GM19099 (cell line): ENCODE measurements at regions not wholly inside any gene's neighbourhood (a gene's known extent, or its start where the extent isn't known, plus 50 kb on each side); places are given as distances from the start of the nearest gene placed in this dataset.

Source experiments
- POLR2A ChIP-seq: IDR thresholded peaks from 3 replicates; pipeline ENCODE4 v1.6.1; 2011; ENCODE audit warnings: low read depth; ENCODE audit not compliant: insufficient read length; ENCODE audit errors: extremely low read depth

DNA sequence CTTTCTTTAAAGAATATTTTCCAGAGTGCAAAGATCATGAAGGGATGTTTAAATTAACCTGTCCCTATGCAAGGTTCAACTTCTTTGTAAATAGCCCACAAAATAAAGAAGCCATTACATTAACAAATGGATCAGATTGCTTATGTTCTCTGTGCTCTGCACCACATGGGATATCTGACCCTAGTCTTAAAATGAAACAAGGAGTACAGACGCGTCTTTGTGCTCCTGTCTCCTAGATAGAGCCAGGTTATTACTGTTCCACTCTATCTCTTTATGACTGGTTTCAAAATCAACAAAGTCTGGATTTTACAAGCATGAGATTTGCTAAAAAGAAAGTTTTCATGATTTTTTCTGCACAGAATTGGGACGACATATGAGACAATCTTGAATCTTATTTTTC lies 339.4 kb downstream of the KLF12 start:
- TF ChIP-seq POLR2A, result no peak

DNA sequence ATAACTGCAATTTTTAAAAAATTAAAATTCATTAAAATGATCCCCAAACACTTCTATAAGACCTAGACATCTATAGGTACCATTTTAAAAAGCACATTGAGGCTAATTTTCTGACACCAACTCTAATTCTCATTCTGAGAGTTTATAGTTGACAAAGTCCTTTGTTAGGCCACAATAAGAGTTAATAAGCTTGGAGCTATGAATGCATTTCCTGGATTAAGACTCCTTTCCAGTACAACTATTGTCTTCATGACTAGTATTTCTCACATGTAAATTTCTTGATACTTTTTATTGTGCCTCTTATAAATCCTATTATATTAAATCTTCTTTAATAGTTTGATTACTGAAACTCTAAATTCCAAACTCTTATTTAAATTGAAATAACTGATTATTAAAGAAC lies 340.8 kb downstream of the KLF12 start:
- no peak for TF ChIP-seq POLR2A

DNA sequence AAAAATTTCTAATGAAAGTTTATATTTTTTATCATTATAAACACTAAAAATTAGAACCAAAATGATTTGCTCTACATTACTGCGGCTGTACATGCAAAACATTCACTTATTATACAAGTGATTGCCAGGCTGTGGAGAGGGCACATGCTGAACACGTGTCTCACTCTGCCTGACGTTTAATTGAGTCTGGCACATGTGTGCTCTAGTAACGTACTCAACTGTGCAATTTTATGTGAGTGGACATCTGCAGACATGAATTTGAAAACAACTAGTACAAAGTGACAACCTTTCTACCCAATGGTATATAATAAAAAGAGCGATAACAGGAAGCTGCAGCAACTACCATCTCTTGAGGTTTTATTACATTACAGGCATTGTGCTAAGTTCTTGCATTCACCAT lies 341.4 kb downstream of the KLF12 start:
- no peak for TF ChIP-seq POLR2A

DNA sequence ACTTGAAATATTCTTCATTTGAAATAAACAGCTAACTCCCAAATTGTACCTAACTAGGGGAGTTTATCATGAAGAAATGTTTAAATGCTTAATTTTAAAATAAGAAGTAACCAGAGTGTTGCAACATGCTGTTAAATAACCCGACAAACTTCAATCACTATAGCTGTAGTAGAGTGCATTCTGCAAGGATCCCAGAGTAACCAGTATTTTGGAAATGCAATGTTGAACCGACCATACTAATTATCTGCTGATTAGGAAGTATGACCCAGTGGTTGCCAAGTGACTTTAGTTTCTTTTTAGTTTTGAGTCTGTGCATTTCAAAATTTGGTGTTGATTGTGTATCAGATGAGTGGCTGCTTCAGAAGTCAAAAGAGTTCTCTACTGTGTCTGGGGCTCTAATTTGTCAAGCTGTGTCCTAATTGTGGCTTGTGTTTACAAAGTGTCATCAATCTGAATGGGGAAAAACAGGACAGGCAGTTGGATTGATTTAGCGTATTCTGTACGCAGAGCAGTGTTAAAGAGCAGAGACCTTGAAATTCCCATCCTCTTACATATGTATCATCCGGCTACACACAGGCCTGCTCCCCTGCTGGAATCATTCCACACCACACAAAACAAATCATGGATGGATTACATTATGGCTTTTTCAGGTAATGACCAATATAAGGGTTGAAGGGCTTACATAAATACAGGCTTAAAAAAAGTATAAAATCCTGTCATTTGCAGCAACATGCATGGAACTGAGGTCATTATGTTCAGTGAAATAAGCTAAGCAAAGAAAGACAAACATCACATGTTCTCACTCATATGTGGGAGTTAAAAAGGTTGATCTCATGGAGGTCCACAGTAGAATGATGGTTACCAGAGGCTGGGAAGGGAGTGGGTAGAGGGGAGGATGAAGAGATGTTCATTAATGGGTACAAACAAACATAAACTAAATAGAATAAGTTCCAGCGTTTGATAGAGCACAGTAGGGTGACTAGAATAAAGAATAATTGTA lies 351.5 kb downstream of the KLF12 start:
- TF ChIP-seq POLR2A, result no peak

DNA sequence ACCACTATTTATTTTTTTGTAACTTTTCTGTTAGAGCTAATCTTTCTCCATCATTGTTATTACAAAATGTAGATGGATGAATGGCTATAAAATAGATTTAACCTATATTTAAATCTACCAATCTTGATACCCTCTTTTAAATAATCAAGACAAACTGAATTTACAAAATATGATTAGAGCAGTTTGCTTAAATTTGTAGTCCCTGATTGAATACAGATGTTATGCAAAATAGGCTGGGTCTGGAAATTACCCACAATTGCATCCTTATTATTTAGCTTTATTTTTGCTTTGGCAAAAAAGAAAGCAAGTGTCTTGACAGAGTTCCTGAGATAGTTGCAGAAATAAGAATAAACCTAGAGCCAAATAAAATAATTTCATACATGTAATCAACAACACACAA lies 352.8 kb downstream of the KLF12 start:
- no peak for TF ChIP-seq POLR2A

DNA sequence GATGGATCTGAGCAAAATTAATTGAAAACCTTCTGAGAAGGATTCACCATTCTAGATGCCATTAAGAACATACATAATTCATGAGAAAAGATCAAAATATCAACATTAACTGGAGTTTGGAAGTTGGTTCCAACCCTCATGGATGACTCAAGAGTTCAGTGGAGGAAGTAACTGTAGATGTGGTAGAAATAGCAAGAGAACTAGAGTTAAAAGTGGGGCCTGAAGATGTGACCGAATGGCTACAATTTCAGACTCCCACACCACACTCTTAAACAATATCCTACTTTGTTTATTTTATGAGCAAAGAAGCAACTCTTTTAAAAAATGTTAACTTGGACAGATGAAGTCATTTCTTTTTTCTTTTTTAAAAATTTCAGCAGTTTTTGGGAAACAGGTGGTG lies 354.3 kb downstream of the KLF12 start:
- TF ChIP-seq POLR2A, result no peak

DNA sequence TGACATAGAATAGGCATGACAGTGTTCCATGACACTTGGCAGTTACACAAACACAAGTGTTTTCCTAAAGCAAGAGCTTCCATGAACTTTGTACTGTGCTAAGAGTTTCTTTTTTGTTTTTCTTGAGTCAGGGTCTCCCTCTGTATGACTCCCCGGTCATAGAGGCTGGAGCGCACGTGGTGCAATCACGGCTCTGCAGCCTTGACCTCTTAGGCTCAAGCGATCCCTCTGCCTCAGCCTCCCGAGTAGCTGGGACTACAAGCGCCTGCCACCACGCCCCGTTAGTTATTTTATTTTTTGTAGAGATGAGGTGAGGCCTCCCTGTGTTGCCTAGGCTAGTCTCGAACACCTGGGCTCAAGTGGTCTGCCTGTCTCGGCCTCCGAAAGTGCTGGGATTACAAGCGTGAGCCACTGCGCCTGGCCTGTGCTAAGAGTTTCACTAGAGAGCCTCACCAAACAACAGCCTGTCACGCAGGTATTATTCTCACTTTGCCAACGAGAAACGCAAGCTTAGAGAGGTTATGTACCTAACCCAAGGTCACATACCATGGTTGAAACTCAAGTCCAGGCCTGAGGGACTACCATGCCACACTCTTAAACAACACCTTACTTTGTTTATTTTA lies 355.9 kb downstream of the KLF12 start:
- no peak for TF ChIP-seq POLR2A

DNA sequence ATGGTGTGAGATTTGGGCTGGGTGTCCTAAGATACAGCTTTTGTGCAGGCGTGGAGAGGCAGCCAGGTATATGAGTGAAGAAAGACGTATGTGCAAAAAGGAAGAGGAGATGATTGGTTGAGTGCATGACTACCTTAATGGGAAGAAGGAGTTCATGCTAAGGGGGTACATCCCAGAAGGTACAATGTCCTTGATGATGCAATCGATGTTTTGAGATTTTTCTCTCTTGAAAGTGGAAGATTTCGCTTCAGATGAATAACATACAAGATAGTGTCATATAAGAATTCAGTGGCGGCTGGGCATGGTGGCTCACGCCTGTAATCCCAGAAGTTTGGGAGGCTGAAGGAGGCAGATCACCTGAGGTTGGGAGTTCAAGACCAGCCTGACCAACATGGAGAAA lies 357.1 kb downstream of the KLF12 start:
- no peak for TF ChIP-seq POLR2A

DNA sequence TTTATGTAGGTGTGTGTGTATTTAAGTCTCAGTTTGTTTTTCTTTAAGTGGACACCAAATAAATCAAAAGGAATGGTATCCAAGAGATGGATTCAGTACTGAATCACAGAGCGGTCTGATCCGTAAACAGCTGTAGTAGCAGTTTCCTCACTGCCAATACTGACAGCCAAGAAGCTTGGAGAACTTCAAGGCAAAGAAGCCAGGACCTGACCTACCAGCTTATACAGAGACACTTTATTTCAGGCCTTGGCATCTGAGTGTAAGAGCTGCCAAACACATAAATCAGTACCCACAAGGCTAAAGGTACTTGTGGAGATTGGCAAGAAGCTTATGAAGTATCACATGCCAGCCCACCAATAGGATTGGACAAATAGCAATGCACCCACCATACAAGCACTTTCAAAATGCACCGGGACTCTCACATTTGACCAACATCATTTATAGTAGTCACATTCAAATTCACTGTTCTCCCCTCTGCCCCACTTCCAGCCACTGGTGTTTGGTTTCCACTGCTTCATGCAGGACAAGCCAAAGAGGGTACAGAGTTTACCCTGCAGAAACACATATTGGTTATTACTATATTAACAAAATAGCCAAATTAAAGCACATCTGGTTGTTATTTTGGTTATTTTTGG lies 357.9 kb downstream of the KLF12 start:
- TF ChIP-seq POLR2A, result no peak

DNA sequence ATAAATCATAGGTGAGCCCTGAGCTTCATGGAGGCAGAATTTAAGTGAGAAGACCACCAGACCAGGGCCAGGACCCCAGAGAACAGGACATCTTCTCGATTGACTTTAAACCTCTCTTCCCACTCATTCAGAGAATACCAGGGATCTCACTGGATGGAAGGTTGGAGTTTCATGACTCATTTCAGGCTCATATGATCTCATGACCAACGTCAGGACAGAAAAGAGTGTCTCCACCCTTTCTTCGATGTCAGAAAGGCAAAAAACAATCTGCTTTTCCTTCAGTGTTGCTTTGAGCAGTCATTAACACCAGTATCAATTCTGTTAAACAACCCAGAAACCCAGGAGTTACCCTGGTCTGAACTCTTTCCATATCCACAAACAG lies 361.0 kb downstream of the KLF12 start:
- no peak for TF ChIP-seq POLR2A

DNA sequence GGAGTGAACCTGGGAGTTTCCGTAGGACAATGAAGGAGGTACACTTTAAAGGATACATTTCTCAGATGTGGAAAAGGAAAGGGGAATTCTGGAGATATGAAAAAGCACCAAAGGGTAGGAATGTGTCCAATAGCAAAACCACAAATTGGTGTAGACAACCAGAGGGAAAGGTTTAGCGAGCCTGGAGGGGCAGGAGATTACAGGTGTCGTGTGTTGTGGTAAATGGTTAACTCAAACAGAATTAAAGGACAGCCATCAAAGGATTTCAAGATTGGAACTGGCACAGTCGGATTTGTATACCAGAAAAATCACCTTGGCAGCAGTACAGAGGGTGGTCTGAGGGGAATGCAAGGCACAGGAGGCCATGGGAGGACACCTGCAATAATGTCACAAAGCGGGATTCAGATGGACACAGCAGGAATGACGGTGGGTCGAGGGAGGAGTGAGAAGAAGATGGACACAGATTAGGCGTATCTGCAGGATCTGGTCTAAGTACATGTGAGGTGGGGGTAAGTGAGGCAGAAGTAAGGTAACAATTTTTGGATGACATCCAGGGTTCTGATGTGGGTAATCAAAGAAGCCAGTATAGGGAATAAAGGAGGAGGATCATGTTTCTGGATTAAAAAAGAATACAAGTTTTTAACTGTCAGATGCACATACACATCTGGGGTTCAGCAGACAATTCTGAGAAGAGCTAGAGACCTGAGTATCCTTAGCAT lies 361.6 kb downstream of the KLF12 start:
- TF ChIP-seq POLR2A, result no peak

DNA sequence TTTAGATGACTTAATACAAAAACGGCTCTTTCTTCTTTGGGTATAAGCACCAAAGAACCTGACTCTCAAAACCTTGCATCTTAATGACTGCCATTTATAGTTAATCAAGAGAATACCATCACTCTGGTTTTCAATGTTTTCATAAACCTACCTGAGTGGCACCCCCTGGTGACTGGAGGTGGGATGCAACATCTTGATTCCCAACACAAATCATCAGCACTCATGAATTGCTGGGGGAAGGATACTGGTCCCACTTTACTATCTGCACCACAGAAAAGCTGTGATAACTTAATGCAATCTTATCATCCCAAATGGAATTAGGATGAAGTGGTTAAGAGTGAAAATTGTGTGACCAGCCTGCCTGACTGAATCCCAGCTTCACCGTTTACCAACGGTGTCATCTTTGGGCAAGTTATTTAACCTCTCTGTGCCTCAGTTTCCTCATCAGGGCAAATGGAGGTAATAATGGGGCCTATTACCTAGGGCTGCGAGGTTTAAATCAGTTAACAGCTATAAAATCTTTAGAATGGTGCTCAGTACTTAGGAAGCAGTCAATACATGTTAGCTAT lies 366.4 kb downstream of the KLF12 start:
- TF ChIP-seq POLR2A, result no peak

DNA sequence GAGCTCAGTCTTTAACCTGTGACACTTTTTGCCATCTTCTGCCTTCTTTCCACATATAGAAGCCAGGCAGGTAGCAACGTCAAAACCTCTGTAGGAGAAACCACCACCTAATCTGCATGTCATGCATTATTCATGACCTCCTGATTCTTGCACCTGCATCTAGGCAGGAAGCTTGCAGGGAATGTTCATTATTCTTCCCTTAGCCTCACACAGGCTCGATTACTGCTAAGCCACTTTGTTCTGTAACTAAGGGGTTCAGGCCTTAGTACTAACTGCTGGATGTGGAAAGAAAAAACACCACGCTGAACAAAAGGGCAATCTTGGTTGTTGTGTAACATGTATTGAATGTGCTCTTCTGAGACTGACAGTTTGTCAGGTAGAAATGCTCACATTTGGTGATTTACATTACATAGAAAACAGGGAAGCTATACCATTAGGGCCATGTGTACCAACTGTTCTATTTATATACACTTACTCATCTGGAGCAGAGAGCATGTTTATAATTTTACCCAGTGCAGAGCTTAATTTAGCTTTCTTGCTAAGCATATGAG lies 366.9 kb downstream of the KLF12 start:
- no peak for TF ChIP-seq POLR2A

DNA sequence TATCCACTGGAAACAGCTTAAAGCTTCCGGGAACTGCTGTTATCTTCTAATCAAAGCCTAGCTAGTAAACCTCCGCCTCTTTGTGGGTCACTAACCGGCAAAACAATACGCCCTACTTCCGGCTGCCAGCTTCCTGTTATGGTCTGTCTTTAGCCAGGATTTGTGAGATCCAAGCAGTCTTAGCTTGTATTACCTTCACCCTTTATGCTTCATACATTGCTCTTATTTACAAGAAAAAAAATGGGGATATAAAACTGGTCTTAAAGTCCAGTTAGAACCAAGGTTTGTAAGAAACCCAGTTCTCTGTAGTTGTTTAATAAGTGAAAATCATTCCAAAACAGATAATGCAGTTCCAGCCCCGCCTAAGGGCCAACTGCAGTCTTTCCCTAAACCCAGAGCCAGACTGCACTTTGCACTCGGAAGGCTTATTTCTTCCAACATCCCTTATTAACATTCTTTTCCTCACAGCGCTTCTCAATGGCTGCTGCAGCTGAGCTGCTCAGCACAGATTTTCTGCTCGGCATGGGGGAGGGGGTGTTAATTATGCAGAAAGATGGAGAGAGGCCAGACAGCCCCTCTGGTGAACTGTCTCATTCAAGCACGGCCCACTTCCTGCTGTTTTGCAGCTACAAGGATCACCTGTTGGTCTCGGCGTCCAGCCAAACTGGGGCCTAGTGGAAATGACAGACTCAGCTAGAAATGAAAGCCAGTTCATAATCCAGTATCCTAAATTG lies 368.4 kb downstream of the KLF12 start:
- TF ChIP-seq POLR2A, result no peak
